ENCODE measurements at regions not wholly inside any gene's neighbourhood (a gene's known extent, or its start where the extent isn't known, plus 50 kb on each side); places are given as distances from the start of the nearest gene placed in this dataset.

DNA sequence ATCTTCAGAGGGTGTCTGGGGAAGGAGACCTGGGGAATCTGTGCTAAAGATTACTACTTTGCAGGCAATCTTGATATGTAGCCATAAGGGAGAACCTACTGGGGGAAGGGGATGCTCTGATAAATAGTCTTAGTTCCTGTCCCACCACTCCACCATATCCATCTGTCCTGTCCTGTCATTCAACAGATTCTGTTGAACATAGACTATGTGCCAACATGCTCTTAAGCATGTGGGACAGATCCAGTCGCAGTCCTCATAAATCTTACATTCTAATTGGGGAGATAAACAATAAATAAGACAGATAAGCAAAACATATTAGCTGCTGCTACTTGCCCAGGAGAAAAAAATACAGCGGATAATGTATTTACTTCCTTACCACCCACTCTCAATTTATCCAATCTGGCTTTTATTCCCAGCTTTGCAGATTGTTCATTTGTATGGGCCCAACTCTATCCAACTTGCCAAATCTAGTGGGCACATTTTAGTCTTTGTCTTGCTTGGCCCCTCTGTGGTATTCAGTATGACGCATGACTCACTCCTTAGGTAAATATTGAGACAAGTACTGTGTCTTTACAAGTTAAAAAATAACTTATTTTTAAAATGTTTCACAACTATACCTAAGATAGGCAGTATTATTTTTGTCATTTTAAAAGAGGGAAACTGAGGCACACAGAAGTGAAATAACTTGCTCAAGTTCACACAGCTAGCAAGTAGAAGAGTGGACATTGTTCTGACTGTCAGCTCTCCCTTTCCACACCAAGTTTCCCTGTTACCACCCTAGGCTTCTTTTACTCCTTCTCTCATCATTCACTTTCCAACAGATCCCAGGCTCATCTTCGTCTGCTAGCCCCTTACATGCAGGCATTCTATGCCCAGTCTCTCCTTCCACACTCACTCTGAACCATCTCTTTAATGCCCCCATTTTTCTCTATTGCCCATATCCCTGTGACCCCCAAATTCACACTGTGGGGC, 133.6 kb upstream of the SESN3 start:
- ATAC-seq (ENCODE audit: low FRiP score), result no peak
- no peak for TF ChIP-seq CTCF (IDR thresholded peaks at IDR 0.05)

GRCh38 chr11:95363708-95364107, 132.7 kb upstream of the SESN3 start:
- no peak for TF ChIP-seq CTCF (IDR thresholded peaks at IDR 0.05)
- no peak for DNase-seq (ENCODE audit: low spot score)
- no peak for ATAC-seq (ENCODE audit: low FRiP score)

More for the DNA sequence above, 133.6 kb upstream of the SESN3 start:
- no peak for DNase-seq (ENCODE audit: low spot score)

GRCh38 chr11:95363164-95363563, 132.2 kb upstream of the SESN3 start:
- ATAC-seq (ENCODE audit: low FRiP score) (no peak), DNase-seq (ENCODE audit: low spot score) (no peak)
- TF ChIP-seq CTCF (IDR thresholded peaks at IDR 0.05), result no peak

DNA sequence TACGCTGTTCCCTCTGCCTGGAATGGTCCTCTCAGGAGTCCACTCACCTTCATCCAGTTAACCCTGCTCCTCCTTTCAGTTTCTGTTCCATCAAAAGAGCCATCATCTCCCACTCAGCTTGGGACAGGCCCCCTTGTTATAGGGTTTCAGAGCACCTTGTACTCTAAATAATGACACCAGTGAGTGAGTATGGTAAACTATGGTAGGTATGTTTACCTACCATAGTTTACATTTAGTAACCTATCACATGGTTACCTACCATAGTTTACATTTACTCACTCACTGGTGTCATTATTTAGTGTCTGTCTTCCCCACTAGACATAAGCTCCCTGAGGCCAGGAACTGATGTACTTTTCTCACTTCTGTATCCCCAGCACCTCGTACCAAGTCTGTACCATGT, 130.2 kb upstream of the SESN3 start:
- no peak for ATAC-seq (ENCODE audit: low FRiP score)
- no peak for TF ChIP-seq CTCF (IDR thresholded peaks at IDR 0.05)
- DNase-seq (ENCODE audit: low spot score), result no peak

- DNase-seq (ENCODE audit: low spot score) (no peak), ATAC-seq (ENCODE audit: low FRiP score) (no peak)
- no peak for TF ChIP-seq CTCF (IDR thresholded peaks at IDR 0.05)
Measured at GRCh38 chr11:95360377-95361075, 129.5 kb upstream of the SESN3 start.

- ATAC-seq (ENCODE audit: low FRiP score) (no peak), DNase-seq (ENCODE audit: low spot score) (no peak)
- no peak for TF ChIP-seq CTCF (IDR thresholded peaks at IDR 0.05)
Measured at GRCh38 chr11:95359756-95360155, 128.8 kb upstream of the SESN3 start.
